ENCODE measurements at regions not wholly inside any gene's neighbourhood (a gene's known extent, or its start where the extent isn't known, plus 50 kb on each side); places are given as distances from the start of the nearest gene placed in this dataset.

DNA sequence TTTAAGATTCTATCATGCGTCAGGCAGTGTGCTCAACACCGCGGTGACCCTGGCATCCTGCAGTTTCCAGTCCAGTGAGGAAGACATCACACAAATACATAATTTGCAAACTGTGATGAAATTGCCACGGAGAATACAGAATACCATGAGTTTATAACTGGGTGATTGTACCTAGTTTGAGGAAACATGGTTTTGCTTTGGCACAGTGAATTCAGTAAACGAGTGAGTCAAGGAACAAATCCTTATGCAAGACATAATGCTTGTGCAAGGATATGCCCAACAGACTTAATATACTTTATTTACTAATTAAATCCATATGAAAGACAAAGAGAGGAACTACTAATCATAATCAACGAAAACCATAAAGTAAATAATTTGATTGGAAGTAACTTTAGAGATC lies 311.8 kb upstream of the TMTC1 start:
- H3K36me3 Mint-ChIP-seq (ENCODE audit: low read depth): no peaks in the 10 kb centered on the region
- no peaks in the 10 kb centered on the region for H3K4me1 Mint-ChIP-seq
- H3K27me3 Mint-ChIP-seq: no peaks in the 10 kb centered on the region
- H3K9me3 Mint-ChIP-seq (ENCODE audit: low read depth): no peaks in the 10 kb centered on the region
- H3K4me3 Mint-ChIP-seq: no peak overlapping the region
- intact Hi-C loops (cut with DNase I, micrococcal nuclease): no loop called here
- POLR2A ChIA-PET: no interaction called here
- CTCF ChIA-PET: no interaction called here
- ATAC-seq (no peak), DNase-seq (no peak)
- H3K27ac Mint-ChIP-seq: no peak overlapping the region

DNA sequence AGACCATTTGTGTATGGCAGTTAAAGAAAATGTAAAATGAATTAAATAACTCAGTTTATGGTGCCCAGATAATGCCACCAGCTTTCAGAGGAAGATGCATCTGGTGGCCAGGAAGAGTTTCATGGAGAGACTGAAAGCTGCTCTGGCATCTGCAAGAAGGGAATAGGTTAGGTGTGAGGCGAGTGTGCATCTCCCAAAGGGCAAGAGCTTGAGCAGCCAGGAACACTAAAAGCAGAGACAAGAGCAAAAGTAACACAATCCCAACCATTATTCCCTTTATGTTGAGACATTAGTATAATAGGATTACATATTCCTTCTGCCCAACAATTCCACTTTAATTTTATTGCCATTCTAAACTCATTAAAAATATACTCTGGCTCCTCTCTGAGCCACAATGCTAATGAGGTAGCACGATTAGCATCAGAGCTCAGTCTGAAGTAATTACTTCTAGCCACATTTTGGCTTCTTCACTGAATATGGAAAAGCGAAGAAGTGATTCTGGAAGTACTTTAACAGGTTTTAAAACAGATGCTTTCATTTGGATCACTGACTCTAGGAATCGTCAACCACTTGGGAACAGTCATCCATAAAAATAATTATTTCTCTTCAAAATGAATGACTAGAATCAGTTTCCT lies 309.4 kb upstream of the TMTC1 start:
- Mint-ChIP-seq H3K27me3 (no peaks in the 10 kb centered on the region), H3K36me3 (ENCODE audit: low read depth) (no peaks in the 10 kb centered on the region), H3K4me3 (no peak overlapping the region), H3K4me1 (no peaks in the 10 kb centered on the region), H3K27ac (no peak overlapping the region), H3K9me3 (ENCODE audit: low read depth) (no peaks in the 10 kb centered on the region)
- intact Hi-C loops (cut with DNase I, micrococcal nuclease): no loop called here
- DNase-seq (no peak), ATAC-seq (no peak)
- POLR2A ChIA-PET: no interaction called here
- CTCF ChIA-PET: no interaction called here

DNA sequence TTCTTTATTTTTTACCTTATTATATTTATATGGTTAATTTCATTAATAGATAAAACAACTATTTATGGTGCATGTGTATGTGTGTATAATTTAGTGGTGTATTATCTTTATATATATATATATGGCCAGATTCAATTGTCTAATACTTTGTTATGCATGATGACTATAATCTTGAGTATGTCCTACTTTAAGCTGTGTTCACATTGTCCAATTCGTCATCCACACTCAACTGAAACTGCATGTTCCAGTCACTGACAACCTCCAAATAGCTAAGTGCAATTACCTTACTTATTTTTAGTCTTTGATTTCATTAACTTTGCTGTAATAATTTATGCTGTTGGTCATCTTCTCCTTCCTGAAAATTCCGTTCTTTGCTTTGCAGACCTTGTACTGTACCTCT lies 306.5 kb upstream of the TMTC1 start:
- Mint-ChIP-seq H3K36me3 (ENCODE audit: low read depth) (no peaks in the 10 kb centered on the region), H3K4me1 (no peaks in the 10 kb centered on the region), H3K4me3 (no peak overlapping the region), H3K27ac (no peak overlapping the region), H3K27me3 (no peaks in the 10 kb centered on the region), H3K9me3 (ENCODE audit: low read depth) (no peaks in the 10 kb centered on the region)
- DNase-seq: no peak
- ChIA-PET POLR2A (no interaction called here), CTCF (no interaction called here)
- intact Hi-C loops (cut with DNase I, micrococcal nuclease): no loop called here
- no peak for ATAC-seq

DNA sequence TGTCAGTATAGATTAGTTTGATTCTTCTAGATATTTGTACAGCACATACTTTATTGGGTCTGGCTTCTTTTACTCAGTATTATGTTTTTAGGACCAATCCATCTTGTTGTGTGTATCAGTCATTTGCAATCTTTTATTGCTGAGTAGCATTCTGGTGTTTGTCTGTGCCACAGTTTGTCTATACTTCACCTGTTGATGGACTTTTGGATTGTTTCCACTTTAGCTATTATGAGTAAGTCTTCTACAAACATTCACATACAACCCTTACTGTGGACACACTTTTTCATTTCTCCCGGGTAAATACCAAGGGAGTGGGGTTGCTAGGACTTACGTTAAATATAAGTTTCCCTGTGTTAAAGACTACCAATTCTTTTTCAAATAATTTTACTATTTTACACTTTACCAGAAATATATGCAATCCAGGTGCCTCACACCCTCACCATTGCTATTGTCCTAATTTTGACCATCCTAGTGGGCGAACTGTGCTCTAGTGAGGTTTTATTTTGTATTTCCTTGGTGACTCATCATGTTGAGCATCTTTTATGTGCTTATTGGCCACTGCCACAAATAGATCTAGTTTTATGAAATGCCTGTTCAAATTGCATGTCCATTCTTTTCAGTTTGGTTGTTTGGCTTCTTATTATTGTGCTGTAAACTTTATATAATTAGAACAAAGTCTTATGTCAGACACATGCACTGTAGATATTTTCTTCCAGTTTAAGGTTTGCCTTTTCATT lies 304.7 kb upstream of the TMTC1 start:
- no peak for ATAC-seq
- no peaks in the 10 kb centered on the region for H3K36me3 Mint-ChIP-seq (ENCODE audit: low read depth)
- no peaks in the 10 kb centered on the region for H3K4me1 Mint-ChIP-seq
- intact Hi-C loops (cut with DNase I, micrococcal nuclease): no loop called here
- POLR2A ChIA-PET: no interaction called here
- no peaks in the 10 kb centered on the region for H3K27me3 Mint-ChIP-seq
- CTCF ChIA-PET: no interaction called here
- DNase-seq: no peak
- H3K9me3 Mint-ChIP-seq (ENCODE audit: low read depth): no peaks in the 10 kb centered on the region
- H3K4me3 Mint-ChIP-seq: no peak overlapping the region
- no peak overlapping the region for H3K27ac Mint-ChIP-seq

DNA sequence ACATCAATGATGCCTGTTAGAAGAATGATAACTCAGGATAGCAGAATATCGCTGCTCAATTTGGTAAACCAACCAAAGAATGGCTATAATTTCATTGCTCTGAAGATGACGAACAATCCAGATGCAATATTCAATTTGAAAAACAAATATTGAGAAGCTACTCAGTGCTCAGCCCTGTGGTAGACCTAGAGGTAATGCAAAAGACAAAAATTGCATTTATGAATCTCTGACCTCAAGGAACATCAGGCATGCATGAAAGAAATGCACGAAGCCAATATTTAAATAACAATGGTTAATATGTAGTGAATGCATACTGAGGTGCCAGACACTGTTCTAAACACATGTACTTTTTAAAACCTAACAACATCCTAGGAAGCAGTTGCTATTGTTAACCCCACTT lies 298.6 kb upstream of the TMTC1 start:
- DNase-seq (no peak), ATAC-seq (no peak)
- no peaks in the 10 kb centered on the region for H3K4me1 Mint-ChIP-seq
- no peaks in the 10 kb centered on the region for H3K36me3 Mint-ChIP-seq (ENCODE audit: low read depth)
- H3K4me3 Mint-ChIP-seq: no peak overlapping the region
- H3K27ac Mint-ChIP-seq: no peak overlapping the region
- ChIA-PET POLR2A (no interaction called here), CTCF (no interaction called here)
- no peaks in the 10 kb centered on the region for H3K27me3 Mint-ChIP-seq
- no peaks in the 10 kb centered on the region for H3K9me3 Mint-ChIP-seq (ENCODE audit: low read depth)
- intact Hi-C loops (cut with DNase I, micrococcal nuclease): no loop called here

DNA sequence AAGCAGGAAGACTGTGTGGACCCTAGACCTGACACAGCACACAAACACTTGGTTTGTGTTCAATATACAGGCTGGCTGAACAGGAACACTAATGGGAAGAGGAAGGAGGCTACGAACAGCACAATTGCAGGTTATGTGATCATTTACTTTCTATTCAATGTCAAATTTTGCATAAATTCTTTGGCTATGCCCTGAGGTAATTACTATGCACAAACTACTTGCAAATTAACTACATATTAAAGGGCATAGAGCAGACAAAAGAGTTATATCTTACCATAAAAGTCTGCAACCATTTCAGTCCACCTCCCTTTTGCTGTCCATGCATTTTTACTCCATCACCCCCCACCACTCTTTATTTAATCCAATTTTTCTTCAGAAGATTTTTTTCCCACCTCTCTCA lies 291.2 kb upstream of the TMTC1 start:
- intact Hi-C loops (cut with DNase I, micrococcal nuclease): no loop called here
- POLR2A ChIA-PET: no interaction called here
- no peak for ATAC-seq
- no peak for DNase-seq
- Mint-ChIP-seq H3K27ac (no peak overlapping the region), H3K4me1 (no peaks in the 10 kb centered on the region), H3K4me3 (no peak overlapping the region), H3K9me3 (ENCODE audit: low read depth) (no peaks in the 10 kb centered on the region), H3K27me3 (no peaks in the 10 kb centered on the region), H3K36me3 (ENCODE audit: low read depth) (no peaks in the 10 kb centered on the region)
- CTCF ChIA-PET: no interaction called here

DNA sequence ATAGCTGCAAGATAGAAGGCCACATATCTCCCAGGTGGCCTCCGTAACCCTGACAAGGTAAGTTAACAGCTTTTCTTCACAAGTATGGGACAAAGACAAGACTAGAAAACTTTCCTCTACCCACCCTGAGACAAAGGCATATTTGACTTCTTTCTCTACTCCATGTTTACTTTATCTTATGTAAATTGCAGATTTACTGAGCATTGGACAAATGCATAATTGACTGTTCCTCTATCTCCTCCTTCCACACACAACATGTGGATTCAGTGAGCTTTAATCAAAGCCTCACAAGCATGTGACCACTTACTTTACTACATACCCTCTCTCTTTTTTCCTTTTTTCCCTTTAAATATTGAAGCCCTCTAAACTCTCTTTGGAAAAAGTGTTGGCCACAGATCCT lies 289.1 kb upstream of the TMTC1 start:
- Mint-ChIP-seq H3K9me3 (ENCODE audit: low read depth) (peaks cover 2% of the 10 kb centered on the region), H3K4me3 (no peak overlapping the region), H3K27ac (no peak overlapping the region), H3K27me3 (no peaks in the 10 kb centered on the region), H3K36me3 (ENCODE audit: low read depth) (no peaks in the 10 kb centered on the region), H3K4me1 (no peaks in the 10 kb centered on the region)
- POLR2A ChIA-PET: no interaction called here
- no peak for DNase-seq
- intact Hi-C loops (cut with DNase I, micrococcal nuclease): no loop called here
- ATAC-seq: no peak
- CTCF ChIA-PET: no interaction called here

DNA sequence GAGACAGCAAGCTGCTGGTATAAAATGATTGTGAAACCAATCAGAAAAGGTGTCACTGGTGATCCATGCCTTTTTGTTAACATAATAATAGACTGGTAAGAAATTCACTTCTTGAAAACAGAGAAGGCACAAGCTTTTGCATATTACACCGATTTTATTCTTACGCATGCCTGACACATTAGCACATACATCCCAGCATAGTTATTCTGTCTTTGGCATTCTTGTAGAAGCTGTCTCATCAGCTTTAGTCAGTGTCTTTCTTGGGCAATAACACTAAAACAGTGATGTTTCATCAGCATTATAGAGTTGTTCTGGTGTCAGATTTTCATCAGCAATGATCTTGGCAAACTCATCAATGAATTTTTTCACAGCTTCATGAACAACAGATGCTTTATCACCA lies 283.4 kb upstream of the TMTC1 start:
- Mint-ChIP-seq H3K9me3 (ENCODE audit: low read depth) (peaks cover 6% of the 10 kb centered on the region), H3K27ac (no peak overlapping the region), H3K4me1 (no peaks in the 10 kb centered on the region), H3K36me3 (ENCODE audit: low read depth) (no peaks in the 10 kb centered on the region), H3K27me3 (no peaks in the 10 kb centered on the region), H3K4me3 (no peak overlapping the region)
- intact Hi-C loops (cut with DNase I, micrococcal nuclease): no loop called here
- ATAC-seq: no peak
- ChIA-PET CTCF (no interaction called here), POLR2A (no interaction called here)
- no peak for DNase-seq

DNA sequence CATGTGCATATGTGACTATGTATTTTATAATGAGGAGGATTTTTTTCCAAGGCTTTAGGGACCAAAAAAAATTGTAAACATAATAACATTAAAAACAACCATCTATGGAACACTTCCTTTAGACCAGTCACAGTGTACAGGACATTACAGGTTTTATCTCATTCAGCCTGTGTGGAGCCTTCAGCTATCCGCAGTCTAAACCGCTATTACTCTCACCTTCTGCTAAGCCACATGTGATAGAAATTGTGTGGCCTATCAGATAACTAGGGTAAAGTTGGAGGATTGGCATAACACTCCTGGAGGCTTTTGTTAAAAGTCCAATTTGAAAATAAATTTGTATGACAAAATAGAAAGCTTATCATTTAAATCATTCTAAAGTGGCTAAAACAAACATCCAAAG lies 281.2 kb upstream of the TMTC1 start:
- CTCF ChIA-PET: interaction anchor here (1.3 kb wide), 1 partner anchor 72 kb away, joined by 3 read pairs; no protein-coding TSS in a partner anchor
- Mint-ChIP-seq H3K27me3 (no peaks in the 10 kb centered on the region), H3K4me1 (no peaks in the 10 kb centered on the region), H3K27ac (no peak overlapping the region), H3K4me3 (no peak overlapping the region), H3K9me3 (ENCODE audit: low read depth) (peaks cover 6% of the 10 kb centered on the region), H3K36me3 (ENCODE audit: low read depth) (no peaks in the 10 kb centered on the region)
- POLR2A ChIA-PET: no interaction called here
- ATAC-seq (no peak), DNase-seq (no peak)
- intact Hi-C loops (cut with DNase I, micrococcal nuclease): no loop called here

DNA sequence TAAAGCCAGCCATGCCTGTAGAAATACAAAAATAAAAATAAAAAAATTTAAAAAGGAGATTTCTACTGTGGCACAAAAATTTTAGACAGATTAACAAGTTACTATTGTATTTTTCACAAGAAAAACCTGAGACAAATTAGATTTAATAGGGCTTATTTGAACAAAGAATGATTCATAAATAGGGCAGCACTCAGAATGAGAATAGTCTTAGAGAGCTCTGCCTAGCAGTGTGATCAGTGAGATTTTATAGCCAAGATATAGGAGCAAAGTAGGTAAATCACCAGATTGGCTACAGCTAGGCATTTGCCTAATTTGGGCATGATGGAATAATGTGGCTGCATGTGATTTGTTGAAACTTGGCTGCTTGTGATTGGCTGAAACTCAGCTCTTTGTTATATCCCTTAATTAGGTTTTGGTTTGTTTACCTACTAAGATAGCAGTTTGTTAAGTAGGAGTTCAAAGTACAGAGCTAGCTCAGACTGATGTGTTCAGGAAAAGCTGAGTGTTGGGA lies 279.7 kb upstream of the TMTC1 start:
- CTCF ChIA-PET: no interaction called here
- no peak for ATAC-seq
- intact Hi-C loops (cut with DNase I, micrococcal nuclease): no loop called here
- Mint-ChIP-seq H3K9me3 (ENCODE audit: low read depth) (peaks cover 6% of the 10 kb centered on the region), H3K4me3 (no peak overlapping the region), H3K27ac (no peak overlapping the region), H3K36me3 (ENCODE audit: low read depth) (no peaks in the 10 kb centered on the region), H3K4me1 (no peaks in the 10 kb centered on the region), H3K27me3 (no peaks in the 10 kb centered on the region)
- no peak for DNase-seq
- POLR2A ChIA-PET: no interaction called here

DNA sequence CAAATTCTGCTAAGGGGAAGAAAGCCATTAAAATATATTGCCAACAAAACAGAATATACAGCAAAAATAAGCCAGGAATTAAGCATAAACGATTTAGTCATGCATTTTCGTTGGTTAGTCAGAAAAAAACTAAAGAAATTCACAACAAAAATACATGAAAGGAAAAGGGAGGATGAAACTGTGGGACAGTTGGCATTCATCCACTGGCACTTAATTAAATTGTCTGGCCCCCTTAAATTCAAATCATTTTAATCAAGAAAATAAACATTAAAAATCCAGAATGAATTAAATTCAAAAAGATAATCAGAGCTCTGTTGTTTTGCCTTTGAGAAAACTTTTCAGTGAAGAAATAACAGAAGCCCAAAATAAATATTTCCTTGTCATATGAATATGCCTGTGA lies 264.6 kb upstream of the TMTC1 start:
- POLR2A ChIA-PET: no interaction called here
- intact Hi-C loops (cut with DNase I, micrococcal nuclease): no loop called here
- Mint-ChIP-seq H3K36me3 (ENCODE audit: low read depth) (no peaks in the 10 kb centered on the region), H3K4me1 (no peaks in the 10 kb centered on the region), H3K27me3 (no peaks in the 10 kb centered on the region), H3K4me3 (no peak overlapping the region), H3K9me3 (ENCODE audit: low read depth) (no peaks in the 10 kb centered on the region), H3K27ac (no peak overlapping the region)
- no peak for ATAC-seq
- CTCF ChIA-PET: no interaction called here
- DNase-seq: no peak

DNA sequence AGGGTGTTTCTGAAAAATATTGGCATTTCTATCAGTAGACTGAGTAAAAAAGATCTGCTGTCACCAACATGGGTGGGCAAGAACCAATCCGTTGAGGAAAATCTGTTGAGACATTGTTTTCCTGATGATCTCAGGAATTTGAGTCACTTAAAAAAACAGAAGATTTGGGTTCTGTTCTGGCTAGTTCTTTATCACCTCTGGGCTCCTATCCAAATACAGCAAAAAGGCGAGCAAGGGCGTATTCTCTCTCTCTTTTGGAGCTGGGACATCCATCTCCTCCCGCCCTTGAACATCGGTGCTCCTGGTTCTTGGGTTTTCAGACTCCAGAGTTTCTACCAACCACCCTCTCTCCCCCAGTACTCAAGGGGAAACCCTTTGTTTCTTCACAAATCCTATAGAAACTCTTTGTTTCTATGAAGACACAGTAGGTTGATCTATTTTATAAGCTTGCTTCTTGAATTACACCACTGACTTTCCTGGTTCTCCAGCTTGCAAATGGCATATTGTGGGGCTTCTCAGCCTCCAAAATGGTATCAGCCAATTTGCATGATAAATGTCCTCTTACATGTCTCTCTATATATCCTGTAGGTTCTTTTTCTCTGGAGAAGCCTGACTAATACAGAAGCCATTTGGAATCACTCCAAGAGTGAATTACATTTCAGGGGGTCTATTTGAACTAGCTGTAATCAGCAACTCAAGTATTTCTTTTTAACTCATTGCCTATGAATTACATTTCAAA lies 263.9 kb upstream of the TMTC1 start:
- Mint-ChIP-seq H3K4me1 (no peaks in the 10 kb centered on the region), H3K27me3 (no peaks in the 10 kb centered on the region), H3K36me3 (ENCODE audit: low read depth) (no peaks in the 10 kb centered on the region), H3K4me3 (no peak overlapping the region), H3K27ac (no peak overlapping the region), H3K9me3 (ENCODE audit: low read depth) (no peaks in the 10 kb centered on the region)
- ChIA-PET CTCF (no interaction called here), POLR2A (no interaction called here)
- DNase-seq (no peak), ATAC-seq (no peak)
- intact Hi-C loops (cut with DNase I, micrococcal nuclease): no loop called here
